Activated T-helper 1 cell treated with anti-CD3 and anti-CD28 coated beads, Interleukin-12 subunit alpha, Interleukin-12 subunit beta, Interleukin-2, Interleukin-4 antibody, amounts not matched to agents 30 ng/mL and 10 ng/mL and 1 ng/mL, durations not matched to agents 14 hours and 24 hours and 36 hours (primary cell): ENCODE measurements at regions not wholly inside any gene's neighbourhood (a gene's known extent, or its start where the extent isn't known, plus 50 kb on each side); places are given as distances from the start of the nearest gene placed in this dataset.
"Not testable (repeated sequence)": the region's sequence is repeated elsewhere in the genome, so short reads cannot be mapped to it uniquely, and the experiment has no call there.

ENCODE experiments used
- DNase-seq: peaks from one replicate; pipeline ENCODE4 v3.0.0; 2021; ENCODE audit warnings: low spot score
- H3K27ac Mint-ChIP-seq: one replicate; pipeline ENCODE4 v1.8.0; 2021; ENCODE audit warnings: mild to moderate bottlenecking, mixed read lengths
- H3K27me3 Mint-ChIP-seq: one replicate; pipeline ENCODE4 v1.8.0; 2022; ENCODE audit warnings: mild to moderate bottlenecking, moderate library complexity, mixed read lengths; ENCODE audit not compliant: insufficient read depth
- H3K36me3 Mint-ChIP-seq: one replicate; pipeline ENCODE4 v1.8.0; 2021; ENCODE audit warnings: low read depth, mixed read lengths
- H3K4me1 Mint-ChIP-seq: one replicate; pipeline ENCODE4 v1.8.0; 2021; ENCODE audit warnings: low read depth, mixed read lengths
- H3K4me3 Mint-ChIP-seq: one replicate; pipeline ENCODE4 v1.8.0; 2021; ENCODE audit warnings: mild to moderate bottlenecking, moderate library complexity, mixed read lengths
- H3K9me3 Mint-ChIP-seq: one replicate; pipeline ENCODE4 v1.8.0; 2021; ENCODE audit warnings: mixed read lengths
- intact Hi-C: fragments of 100-400 bp; cut with micrococcal nuclease; formaldehyde crosslinking; loops from one replicate; pipeline ENCODE4 v1.15.1; 2024

DNA sequence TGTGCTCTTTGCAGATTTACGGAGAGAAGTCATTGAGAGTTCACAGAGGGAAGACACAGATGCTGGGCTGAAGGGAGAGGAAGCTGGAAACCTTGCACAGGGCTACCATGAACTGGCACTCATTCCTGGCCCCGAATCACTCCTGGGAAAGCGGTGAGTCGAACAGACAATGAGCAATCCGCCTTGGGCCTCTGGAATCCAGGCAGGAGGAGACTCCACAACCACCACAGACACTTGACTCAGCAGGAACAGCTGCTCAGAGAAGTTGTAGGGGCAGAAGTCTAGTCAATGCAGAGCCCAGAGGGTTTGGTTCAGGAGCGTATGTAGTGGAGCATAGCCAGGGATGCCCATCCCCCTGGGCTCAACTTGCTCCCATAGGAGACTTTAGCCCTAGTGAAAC is 62.8 kb upstream of the GRIA3 start:
- Mint-ChIP-seq H3K4me3 (no peak overlapping the region), H3K9me3 (no peaks in the 10 kb centered on the region), H3K27me3 (no peaks in the 10 kb centered on the region), H3K27ac (no peak overlapping the region), H3K4me1 (no peaks in the 10 kb centered on the region), H3K36me3 (no peaks in the 10 kb centered on the region)
- DNase-seq = no peak
- intact Hi-C loops = no loop called here

DNA sequence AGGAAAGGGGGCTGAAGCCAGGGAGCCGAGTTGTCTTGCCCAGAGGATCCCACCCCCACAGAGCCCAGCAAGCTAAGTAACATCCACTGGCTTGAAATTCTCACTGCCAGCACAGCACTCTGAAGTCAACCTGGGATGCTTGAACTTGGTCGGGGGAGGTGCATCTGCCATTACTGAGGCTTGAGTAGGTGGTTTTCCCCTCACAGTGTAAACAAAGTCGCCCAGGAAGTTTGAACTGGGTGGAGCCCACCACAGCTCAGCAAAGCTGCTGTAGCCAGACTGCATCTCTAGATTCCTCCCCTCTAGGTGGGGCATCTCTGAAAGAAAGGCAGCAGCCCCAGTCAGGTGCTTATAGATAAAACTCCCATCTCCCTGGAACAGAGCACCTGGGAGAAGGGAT is 54.3 kb upstream of the GRIA3 start:
- DNase-seq, H3K36me3 Mint-ChIP-seq, H3K4me1 Mint-ChIP-seq, H3K4me3 Mint-ChIP-seq, H3K27ac Mint-ChIP-seq, intact Hi-C loops, H3K27me3 Mint-ChIP-seq, H3K9me3 Mint-ChIP-seq: not testable (repeated sequence)
